IgD-negative memory B cell (primary cell): ENCODE measurements at regions not wholly inside any gene's neighbourhood (a gene's known extent, or its start where the extent isn't known, plus 50 kb on each side); places are given as distances from the start of the nearest gene placed in this dataset.

Experiments
- H3K27ac Mint-ChIP-seq, 3 donors: one replicate each; pipeline ENCODE4 v1.8.0; 2020 to 2022; ENCODE audit warnings: mild to moderate bottlenecking in 3 of 3, mixed read lengths in 3 of 3, moderate library complexity in 1 of 3
- H3K27me3 Mint-ChIP-seq: one replicate; pipeline ENCODE4 v1.8.0; 2021; ENCODE audit warnings: mixed read lengths
- H3K36me3 Mint-ChIP-seq: one replicate; pipeline ENCODE4 v1.8.0; 2020; ENCODE audit warnings: mild to moderate bottlenecking, mixed read lengths
- H3K4me1 Mint-ChIP-seq, 3 donors: one replicate each; pipeline ENCODE4 v1.8.0; 2020 to 2022; ENCODE audit warnings: mixed read lengths in 3 of 3, mild to moderate bottlenecking in 1 of 3
- H3K4me3 Mint-ChIP-seq, 4 donors: one replicate each; pipeline ENCODE4 v1.8.0; 2020 to 2022; ENCODE audit warnings: mild to moderate bottlenecking in 4 of 4, mixed read lengths in 4 of 4, moderate library complexity in 3 of 4
- H3K9me3 Mint-ChIP-seq, 3 donors: one replicate each; pipeline ENCODE4 v1.8.0; 2020 to 2021; ENCODE audit warnings: mixed read lengths in 3 of 3, mild to moderate bottlenecking in 1 of 3

GRCh38 chr10:108819302-108819701 lies 1104.0 kb downstream of the XPNPEP1 start:
- Mint-ChIP-seq H3K27ac (no peak overlapping the region), H3K4me1 (peaks cover 0 to 5% (median 0%) of the 10 kb centered on the region in 3 donors), H3K4me3 (no peak overlapping the region), H3K9me3 (peaks cover 0 to 2% (median 0%) of the 10 kb centered on the region in 3 donors), H3K36me3 (peaks cover under 1% of the 10 kb centered on the region), H3K27me3 (no peaks in the 10 kb centered on the region)

DNA sequence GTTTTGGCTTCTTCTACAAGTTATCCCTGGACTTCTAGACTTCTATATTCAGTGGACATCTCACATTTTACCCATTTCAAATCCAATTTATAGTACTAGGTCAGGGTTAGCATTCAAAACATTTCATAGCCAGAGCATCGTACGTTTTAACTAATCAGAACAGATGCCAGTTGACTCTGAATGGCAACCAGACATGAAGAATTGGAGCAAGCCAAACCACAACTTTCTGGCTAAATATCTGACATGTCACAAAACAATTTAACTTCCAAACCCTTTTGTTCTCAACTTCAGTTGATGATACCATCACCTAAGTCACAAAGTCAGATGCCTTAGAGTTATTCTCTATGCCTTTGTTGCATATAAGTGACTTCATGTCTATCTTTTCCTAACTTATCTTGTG lies 1105.7 kb downstream of the XPNPEP1 start:
- H3K27me3 Mint-ChIP-seq, result no peaks in the 10 kb centered on the region
- peaks cover 1% of the 10 kb centered on the region for H3K36me3 Mint-ChIP-seq
- peaks cover 0 to 5% (median 0%) of the 10 kb centered on the region in 3 donors for H3K4me1 Mint-ChIP-seq
- peaks cover 0 to 2% (median 0%) of the 10 kb centered on the region in 3 donors for H3K9me3 Mint-ChIP-seq
- no peak overlapping the region for H3K27ac Mint-ChIP-seq
- no peak overlapping the region for H3K4me3 Mint-ChIP-seq

DNA sequence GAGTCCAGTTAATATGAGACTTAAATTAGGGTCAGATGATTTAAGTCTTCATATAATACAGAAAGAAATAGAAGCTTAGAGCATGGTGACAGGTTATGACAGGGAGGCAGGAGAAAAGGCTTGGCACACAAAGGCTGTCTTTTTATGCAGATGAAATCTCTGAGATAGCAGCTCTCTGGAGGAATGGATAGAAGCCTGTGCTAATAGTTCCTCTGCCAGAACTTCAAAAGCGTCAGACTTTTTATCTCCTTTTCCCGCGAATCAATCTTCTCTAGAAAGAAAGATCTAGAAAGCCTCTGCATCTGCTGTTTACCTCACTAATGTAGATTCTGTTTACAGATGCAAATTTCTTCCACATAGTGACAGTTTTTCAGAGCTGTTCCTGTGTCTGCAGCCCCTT lies 1106.2 kb downstream of the XPNPEP1 start:
- peaks cover 0 to 2% (median 0%) of the 10 kb centered on the region in 3 donors for H3K9me3 Mint-ChIP-seq
- H3K27me3 Mint-ChIP-seq, result no peaks in the 10 kb centered on the region
- H3K4me1 Mint-ChIP-seq, result peaks cover 0 to 5% (median 0%) of the 10 kb centered on the region in 3 donors
- H3K36me3 Mint-ChIP-seq, result peaks cover 1% of the 10 kb centered on the region
- no peak overlapping the region for H3K27ac Mint-ChIP-seq
- no peak overlapping the region for H3K4me3 Mint-ChIP-seq

GRCh38 chr10:108812906-108813305 lies 1110.4 kb downstream of the XPNPEP1 start:
- Mint-ChIP-seq H3K27ac (no peak overlapping the region), H3K4me3 (no peak overlapping the region), H3K36me3 (peaks cover 1% of the 10 kb centered on the region), H3K4me1 (peaks cover 0 to 5% (median 0%) of the 10 kb centered on the region in 3 donors), H3K27me3 (peaks cover under 1% of the 10 kb centered on the region), H3K9me3 (peaks cover 0 to 4% (median 0%) of the 10 kb centered on the region in 3 donors)

DNA sequence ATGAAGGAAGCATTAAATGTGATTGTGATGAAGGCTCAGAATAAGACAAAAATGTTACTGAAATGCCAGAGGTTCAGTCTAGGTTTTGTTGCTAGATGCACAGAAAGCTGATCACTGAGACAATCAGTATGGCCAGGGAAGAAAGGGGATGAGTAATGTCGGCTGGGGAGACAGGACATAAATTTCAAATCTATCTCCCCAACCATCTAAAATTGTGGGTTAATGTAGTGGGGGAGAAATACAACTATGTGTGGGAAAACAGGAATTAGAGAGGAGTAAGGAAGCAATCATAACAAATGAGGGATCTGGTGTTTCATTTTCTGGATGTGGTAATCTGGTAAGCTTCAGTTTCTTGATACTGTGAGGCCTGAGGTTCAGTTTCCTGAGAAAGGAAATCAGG lies 1111.0 kb downstream of the XPNPEP1 start:
- H3K9me3 Mint-ChIP-seq, result peaks cover 0 to 4% (median 0%) of the 10 kb centered on the region in 3 donors
- H3K27ac Mint-ChIP-seq, result no peak overlapping the region
- H3K36me3 Mint-ChIP-seq, result peaks cover 1% of the 10 kb centered on the region
- no peak overlapping the region for H3K4me3 Mint-ChIP-seq
- peaks cover 0 to 3% (median 0%) of the 10 kb centered on the region in 3 donors for H3K4me1 Mint-ChIP-seq
- H3K27me3 Mint-ChIP-seq, result peaks cover 3% of the 10 kb centered on the region

GRCh38 chr10:108808228-108808627 lies 1115.1 kb downstream of the XPNPEP1 start:
- peaks cover 3% of the 10 kb centered on the region for H3K27me3 Mint-ChIP-seq
- no peak overlapping the region for H3K4me3 Mint-ChIP-seq
- H3K36me3 Mint-ChIP-seq, result no peaks in the 10 kb centered on the region
- H3K27ac Mint-ChIP-seq, result no peak overlapping the region
- no peaks in the 10 kb centered on the region for H3K4me1 Mint-ChIP-seq
- H3K9me3 Mint-ChIP-seq, result peaks cover 0 to 2% (median 2%) of the 10 kb centered on the region in 3 donors

GRCh38 chr10:108801775-108802517 lies 1121.4 kb downstream of the XPNPEP1 start:
- no peaks in the 10 kb centered on the region for H3K27me3 Mint-ChIP-seq
- H3K4me3 Mint-ChIP-seq, result no peak overlapping the region
- H3K9me3 Mint-ChIP-seq, result peaks cover 0 to 2% (median 0%) of the 10 kb centered on the region in 3 donors
- H3K4me1 Mint-ChIP-seq, result no peaks in the 10 kb centered on the region
- no peaks in the 10 kb centered on the region for H3K36me3 Mint-ChIP-seq
- H3K27ac Mint-ChIP-seq, result no peak overlapping the region

DNA sequence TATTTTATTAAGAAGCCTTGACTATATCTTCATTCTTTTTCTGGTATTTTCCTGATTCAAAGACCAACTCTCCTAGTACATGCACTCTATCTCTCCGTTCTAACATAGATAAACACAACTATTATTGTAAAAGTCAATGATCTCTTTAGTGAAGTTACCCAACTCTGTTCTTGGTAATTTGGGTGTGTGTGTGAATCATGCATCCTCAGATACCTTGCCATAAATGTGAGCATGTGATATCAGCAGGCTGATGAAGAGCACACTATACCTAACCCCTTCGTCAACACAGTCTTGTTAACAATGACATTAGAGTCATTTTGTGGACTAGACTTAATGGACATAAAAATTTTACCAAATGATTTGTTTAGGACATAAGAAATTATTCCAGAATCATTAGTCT lies 1122.1 kb downstream of the XPNPEP1 start:
- Mint-ChIP-seq H3K36me3 (no peaks in the 10 kb centered on the region), H3K4me3 (no peak overlapping the region), H3K9me3 (peaks cover 0 to 4% (median 2%) of the 10 kb centered on the region in 3 donors), H3K4me1 (no peaks in the 10 kb centered on the region), H3K27ac (no peak overlapping the region), H3K27me3 (no peaks in the 10 kb centered on the region)

- no peak overlapping the region for H3K4me3 Mint-ChIP-seq
- H3K27me3 Mint-ChIP-seq, result no peaks in the 10 kb centered on the region
- no peaks in the 10 kb centered on the region for H3K4me1 Mint-ChIP-seq
- no peak overlapping the region for H3K27ac Mint-ChIP-seq
- H3K36me3 Mint-ChIP-seq, result no peaks in the 10 kb centered on the region
- peaks cover 0 to 6% (median 3%) of the 10 kb centered on the region in 3 donors for H3K9me3 Mint-ChIP-seq
These were observed 1125.7 kb downstream of the XPNPEP1 start for GRCh38 chr10:108797573-108797972.

GRCh38 chr10:108791794-108792474 lies 1131.4 kb downstream of the XPNPEP1 start:
- Mint-ChIP-seq H3K9me3 (peaks cover 0 to 6% (median 3%) of the 10 kb centered on the region in 3 donors), H3K27ac (no peak overlapping the region), H3K36me3 (no peaks in the 10 kb centered on the region), H3K4me1 (no peaks in the 10 kb centered on the region), H3K4me3 (no peak overlapping the region), H3K27me3 (no peaks in the 10 kb centered on the region)

DNA sequence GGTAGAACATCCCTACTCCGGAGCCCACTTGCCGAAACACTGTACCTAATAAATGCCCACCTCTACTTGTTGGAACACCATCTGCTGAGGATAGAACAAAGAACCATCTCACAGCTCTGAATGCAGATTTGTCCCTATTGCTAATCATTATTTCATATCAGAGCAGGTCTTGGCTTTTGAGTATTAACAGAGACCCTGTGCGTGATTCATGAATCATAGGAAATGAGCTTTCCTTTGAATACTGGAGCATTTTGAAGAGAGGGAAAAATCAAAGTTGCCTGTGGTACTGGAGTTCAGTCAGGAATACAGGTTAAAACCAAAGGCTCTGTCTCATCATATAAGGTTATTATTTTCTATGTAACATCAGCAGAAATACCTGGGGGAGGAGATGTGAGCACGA lies 1132.3 kb downstream of the XPNPEP1 start:
- Mint-ChIP-seq H3K27ac (no peak overlapping the region), H3K27me3 (no peaks in the 10 kb centered on the region), H3K4me3 (no peak overlapping the region), H3K9me3 (peaks cover 0 to 3% (median 2%) of the 10 kb centered on the region in 3 donors), H3K4me1 (no peaks in the 10 kb centered on the region), H3K36me3 (no peaks in the 10 kb centered on the region)

GRCh38 chr10:108789919-108790318 lies 1133.4 kb downstream of the XPNPEP1 start:
- H3K9me3 Mint-ChIP-seq, result peaks cover 4 to 6% (median 5%) of the 10 kb centered on the region in 3 donors
- no peak overlapping the region for H3K27ac Mint-ChIP-seq
- H3K4me3 Mint-ChIP-seq, result no peak overlapping the region
- H3K4me1 Mint-ChIP-seq, result no peaks in the 10 kb centered on the region
- no peaks in the 10 kb centered on the region for H3K27me3 Mint-ChIP-seq
- H3K36me3 Mint-ChIP-seq, result no peaks in the 10 kb centered on the region

DNA sequence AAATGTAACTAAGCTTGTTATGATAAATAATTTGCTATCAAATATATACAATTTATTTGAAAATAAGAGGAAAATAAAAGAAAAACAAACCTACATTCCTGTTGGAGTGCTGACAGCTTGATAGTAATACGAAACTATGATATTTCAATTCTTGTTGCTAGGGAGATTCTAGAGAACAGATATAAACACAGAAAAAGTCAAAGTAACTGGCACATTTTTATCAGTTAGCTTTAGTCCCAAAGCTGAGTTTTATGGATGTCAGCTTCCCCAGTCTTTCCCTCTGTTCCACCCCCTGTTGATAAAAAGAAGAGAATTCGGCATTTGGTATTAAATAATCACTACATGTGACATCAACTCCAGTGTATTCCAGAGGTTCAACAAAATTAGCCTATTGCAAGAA lies 1134.0 kb downstream of the XPNPEP1 start:
- no peak overlapping the region for H3K27ac Mint-ChIP-seq
- H3K36me3 Mint-ChIP-seq, result no peaks in the 10 kb centered on the region
- H3K9me3 Mint-ChIP-seq, result peaks cover 4 to 8% (median 6%) of the 10 kb centered on the region in 3 donors
- no peaks in the 10 kb centered on the region for H3K27me3 Mint-ChIP-seq
- H3K4me3 Mint-ChIP-seq, result no peak overlapping the region
- H3K4me1 Mint-ChIP-seq, result no peaks in the 10 kb centered on the region

DNA sequence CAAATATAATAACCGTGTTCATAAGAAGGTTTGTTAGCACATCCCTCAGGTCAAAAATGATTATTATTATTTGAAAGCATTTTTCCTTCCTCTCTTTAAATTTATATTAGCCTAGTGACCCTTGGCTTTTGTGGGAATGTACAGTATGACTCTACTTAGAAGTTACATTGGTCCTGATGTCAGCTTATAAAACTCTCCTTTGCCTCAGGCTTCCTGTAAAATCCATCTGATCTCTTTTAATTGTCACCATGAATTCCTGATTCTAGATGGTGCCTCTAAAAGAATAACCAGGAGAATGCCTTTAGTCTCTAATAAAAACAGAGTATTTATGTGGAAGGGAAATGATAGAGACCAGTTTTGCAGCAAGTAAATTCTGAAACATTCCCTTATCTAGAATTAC lies 1134.4 kb downstream of the XPNPEP1 start:
- no peak overlapping the region for H3K4me3 Mint-ChIP-seq
- H3K27me3 Mint-ChIP-seq, result no peaks in the 10 kb centered on the region
- H3K36me3 Mint-ChIP-seq, result no peaks in the 10 kb centered on the region
- H3K27ac Mint-ChIP-seq, result no peak overlapping the region
- no peaks in the 10 kb centered on the region for H3K4me1 Mint-ChIP-seq
- peaks cover 2 to 9% (median 4%) of the 10 kb centered on the region in 3 donors for H3K9me3 Mint-ChIP-seq

DNA sequence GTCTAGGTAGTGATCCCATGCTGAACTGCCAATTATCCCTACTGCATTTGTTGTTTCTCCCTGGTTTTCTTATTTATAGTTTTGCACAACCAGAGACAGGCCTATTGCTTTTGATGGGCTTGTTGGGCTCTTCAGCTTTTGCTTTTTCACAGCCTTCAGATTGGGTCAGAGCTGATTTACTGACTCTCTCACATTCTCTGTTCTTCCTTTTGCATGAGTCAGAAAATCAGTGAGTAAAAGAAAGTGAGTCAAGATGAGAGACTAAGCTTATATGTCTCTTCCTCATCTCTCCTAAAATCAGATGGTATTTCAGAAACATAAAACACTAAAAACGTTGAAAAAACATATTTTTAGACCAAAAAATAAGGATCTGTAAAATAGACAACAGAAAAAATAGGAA lies 1135.4 kb downstream of the XPNPEP1 start:
- H3K4me1 Mint-ChIP-seq, result no peaks in the 10 kb centered on the region
- no peaks in the 10 kb centered on the region for H3K36me3 Mint-ChIP-seq
- peaks cover 2 to 9% (median 4%) of the 10 kb centered on the region in 3 donors for H3K9me3 Mint-ChIP-seq
- no peaks in the 10 kb centered on the region for H3K27me3 Mint-ChIP-seq
- H3K27ac Mint-ChIP-seq, result no peak overlapping the region
- no peak overlapping the region for H3K4me3 Mint-ChIP-seq
